ENCODE measurements at regions not wholly inside any gene's neighbourhood (a gene's known extent, or its start where the extent isn't known, plus 50 kb on each side); places are given as distances from the start of the nearest gene placed in this dataset.

DNA sequence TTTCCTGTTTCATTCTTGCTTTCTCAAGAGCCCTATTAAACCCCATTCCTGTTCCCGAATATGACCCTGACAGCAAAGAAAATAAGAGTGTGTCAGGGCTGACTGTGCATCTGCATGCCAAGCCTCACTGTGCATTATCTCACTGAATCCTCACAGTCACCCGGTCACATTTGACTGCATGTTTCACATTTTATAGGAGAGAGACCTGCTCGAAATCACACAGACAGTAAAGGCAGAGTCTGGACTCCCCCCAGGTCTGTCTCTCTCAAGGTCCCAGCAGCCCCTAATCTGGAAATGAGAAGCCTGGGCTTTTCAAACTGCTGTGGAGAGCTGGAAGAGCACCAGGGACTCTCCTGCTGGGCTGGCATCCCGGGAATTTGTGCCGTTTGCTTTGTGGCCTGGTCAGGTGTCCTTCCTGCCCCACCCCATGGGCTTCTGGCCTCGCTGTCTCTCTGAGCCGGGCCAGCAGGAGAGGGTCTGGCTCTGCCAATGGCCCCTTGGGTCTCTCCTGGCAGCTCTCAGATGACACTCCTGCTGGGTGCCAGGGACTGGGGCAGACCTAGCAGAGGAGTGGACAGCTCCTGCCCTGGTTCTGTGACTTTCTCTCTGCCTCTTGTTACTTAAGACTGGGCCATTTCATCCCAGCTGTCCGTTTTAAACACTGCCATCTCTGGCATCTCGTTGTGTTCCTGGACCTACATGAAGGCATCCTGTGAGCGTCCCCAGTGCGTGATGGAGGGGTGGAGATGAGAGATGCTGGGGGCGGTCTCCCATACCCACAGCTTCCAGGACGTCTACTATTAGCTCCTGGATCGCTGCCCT, 173.6 kb downstream of the ARHGAP12 start:
- DNase-seq (ENCODE audit: low read depth in 3 of 3, low spot score in 1 of 3): no peak

DNA sequence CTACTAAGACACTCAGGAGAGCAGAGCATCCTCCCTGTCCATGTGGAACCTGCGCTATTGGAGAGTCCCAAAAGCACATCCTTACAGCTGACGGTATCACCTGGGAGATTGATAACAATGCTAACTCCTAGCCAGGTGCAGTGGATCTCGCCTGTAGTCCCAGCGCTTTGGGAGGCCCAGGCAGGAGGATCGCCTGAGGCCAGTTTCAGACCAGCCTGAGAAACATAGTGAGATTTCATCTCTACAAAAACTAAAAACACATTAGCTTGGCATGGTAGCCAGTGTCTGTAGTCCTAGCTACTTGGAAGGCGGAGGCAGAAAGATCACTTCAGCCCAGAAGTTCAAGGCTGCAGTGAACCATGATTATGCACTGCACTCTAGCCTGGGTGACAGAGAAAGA, 174.9 kb downstream of the ARHGAP12 start:
- no peak for DNase-seq (ENCODE audit: low read depth in 3 of 3, low spot score in 1 of 3)

DNA sequence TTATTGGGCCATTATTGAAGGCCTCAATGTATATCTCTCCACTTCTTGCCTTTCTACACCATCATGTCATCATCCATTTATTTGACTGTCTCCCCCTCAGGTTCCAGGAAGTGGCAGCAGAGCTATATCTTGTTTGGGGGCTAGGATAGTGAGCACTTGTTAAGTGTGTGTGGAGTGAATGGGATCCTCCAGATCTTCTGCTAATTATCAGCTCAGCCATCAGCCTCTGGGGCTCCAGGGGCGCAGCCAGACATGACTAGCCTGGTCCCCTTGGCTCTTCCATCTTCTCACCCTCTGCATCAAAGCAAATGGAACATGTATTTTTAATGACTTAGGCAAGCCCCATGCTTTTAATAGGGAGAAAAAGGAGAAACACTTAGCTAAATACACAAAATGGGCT, 176.5 kb downstream of the ARHGAP12 start:
- DNase-seq (ENCODE audit: low read depth in 3 of 3, low spot score in 1 of 3): no peak

DNA sequence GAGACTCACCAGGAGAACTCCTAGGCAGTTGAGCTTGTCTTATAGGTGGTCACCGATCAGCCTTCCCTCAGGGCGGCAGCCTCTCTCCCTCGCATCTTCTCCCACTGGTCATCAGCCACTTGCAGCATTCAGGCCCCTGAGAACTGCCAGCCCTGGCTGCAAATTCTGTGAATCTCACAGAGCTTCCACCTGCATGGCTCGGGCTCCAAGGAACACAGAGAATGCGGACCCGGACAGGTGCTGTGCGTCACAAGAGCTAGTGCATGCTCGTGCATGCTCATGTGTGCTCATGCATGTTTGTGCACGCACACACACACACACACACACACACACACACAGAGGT, 176.9 kb downstream of the ARHGAP12 start:
- no peak for DNase-seq (ENCODE audit: low read depth in 3 of 3, low spot score in 1 of 3)

DNA sequence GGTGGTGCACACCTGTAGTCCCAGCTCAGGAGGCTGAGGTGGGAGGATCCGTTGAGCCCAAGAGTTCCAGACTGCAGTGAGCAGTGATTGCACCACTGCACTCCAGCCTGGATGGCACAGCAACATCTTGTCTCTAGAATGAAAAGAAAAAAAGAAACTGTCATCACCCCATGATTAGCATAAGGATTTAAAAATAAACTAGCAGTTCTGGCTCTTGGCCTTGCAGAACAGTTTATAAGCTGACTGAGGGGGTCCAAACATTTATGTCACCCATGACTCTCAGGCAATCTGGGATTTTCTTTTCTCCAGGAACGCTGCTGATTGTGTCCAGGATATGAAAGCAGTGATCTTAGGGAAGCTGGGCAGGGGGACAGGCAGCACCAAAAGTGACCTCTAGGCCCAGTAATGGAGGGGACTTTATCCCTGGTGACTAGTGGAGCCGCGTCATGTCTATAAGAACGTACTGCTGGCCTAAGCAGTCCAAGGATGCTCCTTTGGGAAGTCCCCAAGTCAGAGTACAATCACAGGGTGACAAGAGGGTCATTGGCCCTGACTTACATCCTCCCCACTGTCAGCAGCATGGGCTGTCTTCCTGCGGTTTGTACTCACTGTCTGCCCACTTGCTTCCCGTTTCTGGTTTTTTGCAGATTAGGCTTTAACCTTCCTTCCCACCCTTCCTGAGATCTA, 177.4 kb downstream of the ARHGAP12 start:
- DNase-seq (ENCODE audit: low read depth in 3 of 3, low spot score in 1 of 3): no peak

DNA sequence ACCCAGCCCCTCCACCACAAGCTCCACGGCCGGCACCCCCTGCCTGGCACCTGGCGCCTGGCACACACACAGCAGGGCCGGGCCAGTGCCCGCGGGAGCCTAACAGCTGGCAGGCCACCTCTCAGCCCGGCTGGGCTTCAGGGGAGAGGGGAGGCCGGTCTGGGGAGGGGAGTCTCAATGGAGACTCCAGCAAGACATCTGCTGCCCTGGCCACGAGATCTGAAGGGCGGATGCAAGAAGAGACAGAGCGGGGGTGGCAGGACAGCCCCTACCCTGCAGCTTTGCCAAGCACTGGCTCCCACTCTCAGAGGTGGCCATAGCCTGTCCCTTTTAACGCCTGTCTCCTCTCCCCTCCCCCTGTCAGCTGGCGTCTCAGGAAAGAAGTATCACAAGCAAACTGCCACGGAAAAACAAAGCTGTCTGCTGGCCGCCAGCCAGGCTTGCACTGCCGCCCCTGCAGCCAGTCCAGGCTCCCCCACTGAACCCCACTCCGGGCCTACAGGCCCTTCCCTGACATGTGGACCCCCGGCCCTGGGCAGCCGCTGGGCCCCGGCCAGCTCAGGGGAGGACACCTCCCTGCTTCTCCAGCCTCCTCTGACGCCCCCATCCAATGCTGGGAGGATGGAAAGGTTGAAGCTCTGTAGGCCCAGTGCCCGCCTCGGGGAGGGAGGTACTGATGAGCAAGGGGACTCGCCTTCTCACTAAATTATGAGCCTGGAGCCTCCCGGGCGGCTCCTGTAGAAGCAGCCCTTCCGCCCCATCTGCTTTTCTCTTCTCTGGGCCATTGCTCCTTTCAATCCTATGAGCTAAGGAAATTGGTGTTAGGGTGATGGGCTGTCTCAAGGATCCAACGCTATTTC, 178.4 kb downstream of the ARHGAP12 start:
- DNase-seq (ENCODE audit: low read depth in 3 of 3, low spot score in 1 of 3): no peak

DNA sequence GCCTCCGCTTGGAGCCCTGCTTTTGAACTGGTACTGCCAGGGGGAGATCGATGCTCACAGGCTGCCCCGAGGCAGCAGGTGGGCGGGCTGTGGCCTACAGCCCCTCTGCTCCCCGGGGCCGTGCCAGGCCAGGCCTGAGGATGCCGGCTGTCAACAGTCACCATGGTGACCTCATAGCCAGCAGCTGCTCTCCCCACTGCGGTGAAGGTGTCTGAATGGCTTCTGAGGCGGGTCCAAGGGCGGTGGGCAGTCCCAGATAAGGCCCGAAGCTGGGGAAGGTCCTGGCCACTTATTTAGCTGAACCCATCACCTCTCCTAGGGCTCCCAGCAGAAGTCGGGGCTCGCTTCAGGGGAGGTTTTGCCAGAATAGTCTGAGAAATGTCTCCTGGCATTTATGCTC, 179.3 kb downstream of the ARHGAP12 start:
- DNase-seq (ENCODE audit: low read depth in 3 of 3, low spot score in 1 of 3): no peak

DNA sequence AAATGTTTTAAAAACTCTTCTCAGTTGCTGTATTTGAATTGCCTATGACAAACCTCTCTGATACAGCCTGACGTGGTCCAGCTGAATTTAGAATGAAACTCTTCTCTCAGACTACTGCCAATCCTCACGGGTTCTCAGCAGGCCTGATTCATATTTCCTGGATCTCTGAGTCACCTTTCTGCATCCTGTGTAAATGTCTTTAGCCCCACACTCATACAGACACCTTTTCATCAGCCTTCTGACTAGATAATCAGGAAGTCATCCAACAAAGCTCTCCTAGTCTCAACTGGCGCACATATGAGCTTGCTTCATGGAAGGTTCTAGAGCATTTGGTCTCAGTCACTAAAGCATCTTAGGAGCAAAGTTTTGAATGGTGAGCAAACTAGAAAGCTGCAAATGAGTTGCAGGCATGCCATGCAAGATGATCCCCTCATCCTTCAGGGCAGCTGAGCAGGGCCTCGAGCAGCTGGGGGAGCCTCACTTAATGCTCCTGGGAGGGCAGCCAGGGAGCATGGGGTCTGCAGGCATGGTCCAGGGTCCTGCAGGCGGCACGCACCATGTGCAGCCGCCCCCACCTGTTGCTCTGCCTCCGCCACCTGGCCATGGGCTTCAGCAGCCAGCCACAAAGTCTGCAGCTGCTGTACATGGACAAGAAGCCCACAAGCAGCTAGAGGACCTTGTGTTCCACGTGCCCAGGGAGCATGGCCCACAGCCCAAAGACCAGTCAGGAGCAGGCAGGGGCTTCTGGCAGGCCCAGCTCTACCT, 182.8 kb downstream of the ARHGAP12 start:
- no peak for DNase-seq (ENCODE audit: low read depth in 3 of 3, low spot score in 1 of 3)

DNA sequence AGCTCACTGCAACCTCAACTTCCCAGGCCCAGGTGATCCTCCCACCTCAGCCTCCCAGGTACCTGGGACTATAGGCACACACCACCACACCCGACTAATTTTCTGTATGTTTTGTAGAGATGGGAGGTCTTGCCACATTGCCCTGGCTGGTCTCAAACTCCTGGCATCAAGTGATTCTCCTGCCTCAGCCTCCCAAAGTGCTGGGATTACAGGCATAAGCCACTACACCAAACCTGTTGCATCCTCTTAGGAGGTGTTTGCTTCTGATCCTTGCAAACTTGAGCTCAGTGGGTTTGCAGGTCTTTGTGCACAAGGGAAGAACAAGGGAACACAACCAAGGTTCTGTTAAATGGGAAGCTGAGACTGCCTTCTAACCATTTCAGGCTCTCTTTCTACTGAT, 184.6 kb downstream of the ARHGAP12 start:
- no peak for DNase-seq (ENCODE audit: low read depth in 3 of 3, low spot score in 1 of 3)

DNA sequence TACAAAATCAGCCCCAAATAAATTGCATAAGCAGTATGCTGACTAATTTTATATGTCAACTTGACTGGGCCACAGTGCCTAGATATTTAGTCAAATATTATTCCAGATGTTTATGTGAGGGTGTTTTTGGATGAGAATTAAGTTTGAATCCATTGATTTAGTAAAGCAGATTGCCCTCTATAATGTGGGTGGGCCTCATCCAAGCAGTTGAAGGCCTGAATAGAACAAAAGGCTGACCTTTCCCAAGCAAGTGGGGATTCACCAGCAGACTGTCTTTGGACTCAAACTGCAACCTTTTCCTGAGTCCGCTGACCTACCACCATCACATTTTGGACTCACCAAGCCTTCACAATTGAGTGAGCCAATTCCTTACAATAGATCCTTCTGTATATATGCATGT, 186.4 kb downstream of the ARHGAP12 start:
- no peak for DNase-seq (ENCODE audit: low read depth in 3 of 3, low spot score in 1 of 3)

DNA sequence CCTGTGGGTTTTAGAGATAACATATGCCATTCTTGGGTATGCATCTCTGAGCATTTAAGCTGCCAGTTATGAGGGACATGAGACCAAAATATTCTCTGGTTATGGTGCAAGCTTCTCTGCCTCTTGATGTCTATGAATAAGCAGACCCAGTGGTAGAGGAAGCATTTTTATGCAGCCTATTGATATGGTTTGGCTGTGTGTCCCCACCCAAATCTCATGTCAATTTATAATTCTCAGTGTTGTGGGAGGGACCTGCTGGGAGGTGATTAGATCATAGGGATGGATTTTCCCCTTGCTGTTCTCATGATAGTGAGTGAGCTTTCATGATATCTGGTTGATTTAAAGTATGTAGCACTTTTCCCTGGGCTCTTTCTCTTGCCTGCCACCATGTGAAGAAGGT, 187.2 kb downstream of the ARHGAP12 start:
- no peak for DNase-seq (ENCODE audit: low read depth in 3 of 3, low spot score in 1 of 3)

DNA sequence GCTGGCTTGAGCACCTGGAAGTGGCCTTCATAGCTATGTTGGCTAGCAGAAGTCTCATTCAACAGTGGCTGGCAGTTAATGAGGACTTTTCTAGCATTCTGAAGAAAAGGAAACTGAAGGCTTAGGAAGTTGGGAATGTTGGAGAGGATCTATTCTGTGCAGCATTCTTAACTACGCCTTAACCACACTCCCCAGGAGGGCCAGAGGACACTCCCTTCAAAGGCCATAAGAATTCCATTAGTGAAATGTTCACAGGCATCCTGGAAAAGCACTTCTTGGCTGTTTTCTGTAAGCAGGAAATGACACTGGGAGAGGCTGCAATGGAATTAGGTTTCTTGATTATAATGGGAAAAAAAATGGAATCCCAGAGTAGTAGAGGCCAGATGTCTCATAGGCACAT, 188.9 kb downstream of the ARHGAP12 start:
- no peak for DNase-seq (ENCODE audit: low read depth in 3 of 3, low spot score in 1 of 3)

DNA sequence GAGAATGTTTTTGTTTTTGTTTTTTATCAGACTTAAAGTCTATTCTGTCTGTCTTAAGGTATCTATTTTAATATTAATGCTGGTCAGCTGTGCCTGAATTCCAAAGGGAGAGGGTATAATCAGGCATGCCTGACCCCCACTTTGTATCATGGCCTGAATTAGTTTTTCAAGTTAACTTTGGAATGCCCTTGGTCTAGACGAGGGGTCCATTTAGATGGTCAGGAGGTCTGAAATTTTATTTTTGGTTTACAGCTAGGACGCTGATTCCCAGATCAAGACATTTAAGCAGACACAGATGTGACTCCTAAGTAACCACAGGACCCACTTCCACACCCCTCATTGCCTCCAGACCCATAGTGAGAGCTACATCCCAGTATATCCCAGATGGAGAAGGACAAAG, 189.5 kb downstream of the ARHGAP12 start:
- DNase-seq (ENCODE audit: low read depth in 3 of 3, low spot score in 1 of 3): no peak

DNA sequence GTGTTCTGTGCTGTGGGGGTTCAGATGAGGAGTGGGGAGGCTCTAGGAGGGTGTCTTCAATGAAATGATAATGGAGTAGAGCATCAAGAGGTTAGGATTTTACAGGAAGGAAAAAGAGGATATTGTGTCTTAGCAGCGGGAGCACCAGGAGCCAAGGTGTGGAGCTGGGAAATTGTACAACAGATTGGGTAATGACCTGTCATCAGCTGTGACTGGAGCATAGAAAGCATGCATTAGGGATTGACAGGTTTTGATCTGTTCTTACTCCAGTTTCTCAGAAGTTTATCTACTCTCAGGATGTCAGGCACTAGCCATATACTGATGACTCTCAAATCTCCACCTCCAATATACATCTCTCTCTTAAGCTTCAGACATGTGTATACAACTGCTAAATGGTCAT, 196.9 kb downstream of the ARHGAP12 start:
- no peak for DNase-seq (ENCODE audit: low read depth in 3 of 3, low spot score in 1 of 3)

DNA sequence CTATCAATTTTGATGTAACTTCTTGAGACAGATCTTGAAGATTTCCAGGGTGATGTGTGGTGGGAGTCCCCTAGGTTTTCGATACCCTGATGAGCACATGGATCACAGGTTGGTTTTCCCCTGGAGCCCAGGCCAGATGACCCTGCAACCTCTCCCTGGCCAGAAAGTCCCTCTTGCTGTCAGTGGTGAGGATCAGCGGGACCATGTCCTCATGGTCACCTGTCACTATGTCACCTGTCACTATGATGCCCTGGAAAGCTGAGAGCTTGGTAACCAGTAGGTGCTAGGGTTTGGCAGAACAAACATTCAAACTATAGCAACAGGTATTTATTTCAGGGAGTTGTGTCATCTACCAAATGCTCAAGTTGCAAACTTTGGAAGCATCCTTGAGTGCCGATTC, 197.9 kb downstream of the ARHGAP12 start:
- DNase-seq (ENCODE audit: low read depth in 3 of 3, low spot score in 1 of 3): no peak

DNA sequence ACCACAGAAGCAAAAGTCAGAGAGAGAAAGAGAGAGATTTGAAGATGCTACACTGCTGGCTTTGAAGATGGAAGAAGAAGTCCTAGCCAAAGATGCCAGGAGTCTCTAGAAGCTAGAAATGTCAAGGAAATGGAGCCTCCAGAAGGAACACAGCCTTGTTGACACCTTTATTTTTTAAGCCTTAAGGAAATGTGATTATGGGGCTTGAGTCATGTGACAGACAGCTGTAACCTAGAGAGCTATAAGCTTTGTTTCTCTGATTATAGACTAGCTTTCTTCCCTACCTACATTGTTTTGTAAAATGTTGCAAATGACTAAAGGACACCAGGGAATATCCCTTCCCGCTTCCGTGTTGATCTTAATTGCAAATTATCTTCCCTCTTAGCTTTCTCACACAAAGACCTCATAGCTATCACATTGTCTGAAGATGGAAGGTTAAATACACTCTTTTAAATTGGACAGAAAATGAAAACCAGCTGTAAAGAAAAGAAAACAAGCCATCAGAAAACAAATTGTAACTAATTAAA, 199.9 kb downstream of the ARHGAP12 start:
- DNase-seq (ENCODE audit: low read depth in 3 of 3, low spot score in 1 of 3): no peak

DNA sequence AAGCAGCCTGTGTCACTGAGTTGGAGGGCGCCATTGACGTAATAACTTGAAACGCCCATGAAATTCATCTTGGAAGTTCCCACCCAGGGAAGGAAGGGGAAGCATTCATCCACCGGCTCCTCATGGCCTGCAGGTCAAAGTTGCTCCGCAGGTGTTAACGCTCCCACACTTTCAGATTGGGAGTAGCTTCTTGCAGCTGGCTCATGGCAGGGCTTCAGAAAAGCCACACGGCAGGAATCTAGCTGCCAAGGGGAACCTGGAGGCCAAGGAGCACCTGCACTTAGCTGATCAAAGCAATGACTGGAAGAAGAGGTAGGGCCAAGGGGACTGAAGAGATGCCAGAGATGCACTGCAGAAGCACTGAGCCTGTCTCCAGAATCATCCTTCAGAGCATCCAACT, 203.2 kb downstream of the ARHGAP12 start:
- no peak for DNase-seq (ENCODE audit: low read depth in 3 of 3, low spot score in 1 of 3)

DNA sequence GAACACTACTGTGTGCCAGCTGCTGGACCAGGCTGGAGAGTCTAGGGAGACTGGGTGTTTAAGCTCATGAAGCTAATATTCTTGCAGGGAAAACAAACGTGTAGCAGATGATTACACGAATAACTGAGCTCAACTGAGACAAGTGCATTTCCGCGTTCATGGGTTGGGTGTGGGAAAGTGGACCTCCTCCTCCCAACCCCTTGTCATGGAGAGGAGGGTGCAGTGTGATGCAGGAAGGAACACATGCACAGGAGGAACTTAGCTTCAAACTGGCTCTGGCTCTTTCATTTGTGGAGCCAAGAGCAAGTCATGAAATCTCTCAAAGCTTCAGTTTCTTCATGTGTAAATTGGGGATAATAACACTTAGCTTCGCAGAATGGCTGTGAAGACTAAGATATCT, 204.3 kb downstream of the ARHGAP12 start:
- no peak for DNase-seq (ENCODE audit: low read depth in 3 of 3, low spot score in 1 of 3)

DNA sequence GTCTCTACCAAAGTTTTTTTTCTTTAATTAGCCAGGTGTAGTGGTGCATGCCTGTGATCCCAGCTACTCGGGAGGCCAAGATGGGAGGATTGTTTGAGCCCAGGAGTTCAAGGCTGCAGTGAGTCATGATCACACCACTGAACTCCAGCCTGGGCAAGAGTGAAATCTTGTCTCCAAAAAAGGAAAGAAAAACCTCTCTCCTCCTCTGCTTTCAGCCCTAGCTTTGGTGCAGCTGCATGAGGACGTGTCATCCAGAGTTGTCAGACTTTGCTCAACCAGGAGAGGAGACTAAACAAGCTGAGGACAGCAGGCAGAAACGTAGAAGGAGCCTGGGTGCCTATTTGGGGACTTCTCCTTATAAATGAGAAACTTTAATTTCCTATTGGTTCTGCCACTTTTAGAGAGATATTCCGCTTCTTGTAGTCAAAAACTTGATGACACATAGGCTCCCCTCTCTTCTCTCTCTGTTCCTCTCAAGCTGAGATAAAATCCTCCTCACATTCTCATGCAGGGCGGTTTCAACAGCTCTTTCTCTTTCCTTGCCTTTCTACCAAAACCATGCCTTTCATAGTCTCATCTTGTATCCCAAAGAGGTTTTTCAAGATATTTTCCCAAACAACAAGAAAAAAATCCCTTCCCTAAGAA, 205.4 kb downstream of the ARHGAP12 start:
- no peak for DNase-seq (ENCODE audit: low read depth in 3 of 3, low spot score in 1 of 3)

DNA sequence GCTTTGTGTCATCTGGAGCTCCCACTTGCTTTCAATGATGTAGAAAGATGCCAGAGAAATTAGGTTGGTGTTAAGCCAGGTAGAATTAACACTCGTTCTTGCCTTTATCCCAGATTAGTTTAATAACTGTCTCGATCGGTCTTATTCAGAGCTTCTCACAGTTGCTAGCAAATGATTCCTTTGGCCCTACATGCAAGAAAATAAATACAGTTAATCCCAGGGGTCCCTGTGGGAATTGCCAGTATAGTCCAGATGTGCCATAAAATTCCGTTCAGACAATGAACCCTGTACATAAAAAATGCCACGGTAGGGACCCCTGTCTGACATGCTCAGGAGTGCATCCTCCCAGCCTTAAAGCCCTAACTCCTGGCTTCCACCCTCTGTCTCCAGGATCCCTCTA, 207.5 kb downstream of the ARHGAP12 start:
- no peak for DNase-seq (ENCODE audit: low read depth in 3 of 3, low spot score in 1 of 3)

DNA sequence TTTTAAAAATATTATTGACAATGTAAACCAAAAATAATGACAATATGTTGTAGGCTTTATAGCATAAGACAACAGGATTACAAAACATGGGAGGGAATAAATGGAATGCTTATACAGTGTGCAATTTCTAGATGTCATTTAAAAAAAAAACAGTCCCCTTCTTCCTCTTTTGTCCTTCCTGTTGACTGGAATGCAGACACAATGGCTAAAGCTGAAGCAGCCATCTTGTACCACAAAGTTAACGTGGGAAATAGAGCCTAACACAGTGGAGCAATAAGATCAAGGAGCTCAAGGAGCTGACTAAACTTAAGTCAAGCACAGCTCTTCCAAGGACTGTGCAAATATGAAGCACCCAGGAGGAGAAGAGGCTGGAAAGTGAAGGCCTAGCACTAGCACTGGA, 208.1 kb downstream of the ARHGAP12 start:
- no peak for DNase-seq (ENCODE audit: low read depth in 3 of 3, low spot score in 1 of 3)
